Suppressor macrophage (primary cell): ENCODE measurements at regions not wholly inside any gene's neighbourhood (a gene's known extent, or its start where the extent isn't known, plus 50 kb on each side); places are given as distances from the start of the nearest gene placed in this dataset.
"Not testable (repeated sequence)": the region's sequence is repeated elsewhere in the genome, so short reads cannot be mapped to it uniquely, and the experiment has no call there.

Experiments used
- DNase-seq, 4 experiments: peaks; one replicate each; pipeline ENCODE4 v3.0.0-alpha.2; 2020 to 2022

GRCh38 chr5:92760550-92760949 lies 820.5 kb downstream of the NR2F1-AS1 start:
- no peak for DNase-seq

- DNase-seq: no peak
These were observed 822.5 kb downstream of the NR2F1-AS1 start for GRCh38 chr5:92758552-92758951.

- no peak for DNase-seq
These were observed 831.1 kb downstream of the NR2F1-AS1 start for GRCh38 chr5:92749943-92750342.

- no peak for DNase-seq
These were observed 832.8 kb downstream of the NR2F1-AS1 start for GRCh38 chr5:92748072-92748676.

- no peak for DNase-seq
These were observed 839.1 kb downstream of the NR2F1-AS1 start for GRCh38 chr5:92741906-92742305.

- no peak for DNase-seq
These were observed 846.6 kb downstream of the NR2F1-AS1 start for GRCh38 chr5:92734211-92734940.

GRCh38 chr5:92730486-92730885 lies 850.5 kb downstream of the NR2F1-AS1 start:
- no peak for DNase-seq

- DNase-seq: no peak
These were observed 851.9 kb downstream of the NR2F1-AS1 start for GRCh38 chr5:92729088-92729487.

- DNase-seq: no peak
These were observed 865.0 kb downstream of the NR2F1-AS1 start for GRCh38 chr5:92715946-92716520.

- DNase-seq: no peak
These were observed 867.2 kb downstream of the NR2F1-AS1 start for GRCh38 chr5:92713826-92714225.

GRCh38 chr5:92713335-92713743 lies 867.7 kb downstream of the NR2F1-AS1 start:
- no peak for DNase-seq

- DNase-seq: no peak
These were observed 869.1 kb downstream of the NR2F1-AS1 start for GRCh38 chr5:92711956-92712355.

GRCh38 chr5:92704590-92704989 lies 876.4 kb downstream of the NR2F1-AS1 start:
- no peak for DNase-seq

- no peak for DNase-seq
These were observed 877.0 kb downstream of the NR2F1-AS1 start for GRCh38 chr5:92703976-92704375.

- no peak for DNase-seq
These were observed 885.7 kb downstream of the NR2F1-AS1 start for GRCh38 chr5:92695123-92696003.

- no peak for DNase-seq
These were observed 887.0 kb downstream of the NR2F1-AS1 start for GRCh38 chr5:92694067-92694466.

- DNase-seq: not testable (repeated sequence)
These were observed 889.1 kb downstream of the NR2F1-AS1 start for GRCh38 chr5:92691955-92692354.

- no peak for DNase-seq
These were observed 892.9 kb downstream of the NR2F1-AS1 start for GRCh38 chr5:92687821-92688722.

- no peak for DNase-seq
These were observed 902.4 kb downstream of the NR2F1-AS1 start for GRCh38 chr5:92678640-92679039.

- no peak for DNase-seq
These were observed 904.5 kb downstream of the NR2F1-AS1 start for GRCh38 chr5:92676215-92677165.

GRCh38 chr5:92674321-92674720 lies 906.7 kb downstream of the NR2F1-AS1 start:
- DNase-seq: no peak
